Left colon (tissue), 2 donors: ENCODE measurements at regions not wholly inside any gene's neighbourhood (a gene's known extent, or its start where the extent isn't known, plus 50 kb on each side); places are given as distances from the start of the nearest gene placed in this dataset.
"Not testable (repeated sequence)": the region's sequence is repeated elsewhere in the genome, so short reads cannot be mapped to it uniquely, and the experiment has no call there.

ENCODE experiments used
- ATAC-seq: fragments of 200-7000 bp; cut with Tn5 transposase; one replicate; pipeline ENCODE4 v1.9.1; 2020; ENCODE audit warnings: mild to moderate bottlenecking, moderate library complexity
- DNase-seq, 2 donors: peaks; one replicate each; pipeline ENCODE4 v3.0.0-alpha.2; 2020
- intact Hi-C, 2 donors: fragments of 100-400 bp; cut with DNase I in 1 of 2; cut with micrococcal nuclease in 1 of 2; formaldehyde crosslinking; loops; one replicate each; pipeline versions ENCODE4 v1.11.2 to v1.14.0; 2022; cut with DNase I, micrococcal nuclease
- donor health status: DM: no; HTN: no; CAD: no.
- donor health status: DM: yes; HTN: yes; CAD: no.

DNA sequence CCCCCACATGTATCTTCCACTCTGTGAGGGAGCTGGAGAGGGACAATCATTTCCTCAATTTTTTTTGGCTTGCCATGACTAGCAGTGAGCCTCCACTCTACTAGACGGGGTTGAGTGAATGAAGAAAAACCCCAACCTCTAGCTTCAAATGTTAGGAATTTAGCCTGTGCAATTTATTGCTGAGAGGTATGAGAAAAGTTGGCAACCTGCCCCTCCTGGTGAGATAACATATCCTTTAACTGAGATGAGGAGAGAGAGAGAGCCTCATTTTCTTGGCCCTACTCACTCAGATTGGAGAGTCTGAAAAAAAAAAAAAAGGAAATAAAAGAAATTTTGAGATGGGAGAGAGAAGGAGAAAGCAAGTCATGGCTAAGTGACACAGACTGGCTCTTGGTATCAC lies 218.2 kb upstream of the CARD18 start:
- DNase-seq, result no peak
- intact Hi-C loops, result no loop called here
- no peak for ATAC-seq

DNA sequence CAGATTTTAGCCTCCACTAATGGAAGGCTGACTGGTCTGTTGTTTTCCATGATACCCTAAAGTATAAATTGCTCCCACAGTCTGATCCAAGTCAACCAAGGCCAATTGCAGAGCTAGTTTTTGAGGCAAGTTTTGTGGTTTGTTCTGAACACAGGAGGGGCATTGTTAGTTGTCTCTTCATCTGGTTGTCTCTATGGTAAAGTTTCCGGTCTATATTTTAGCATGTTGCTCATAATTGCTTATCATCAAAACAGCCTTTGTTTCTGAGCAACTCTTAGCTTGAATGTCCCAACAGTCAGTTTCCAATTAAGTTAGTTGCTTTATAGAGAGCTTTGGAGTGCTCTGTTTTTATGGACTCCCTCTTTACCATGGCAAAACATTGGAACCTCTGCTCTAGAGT lies 217.6 kb upstream of the CARD18 start:
- DNase-seq (no peak), ATAC-seq (no peak)
- intact Hi-C loops, result no loop called here

DNA sequence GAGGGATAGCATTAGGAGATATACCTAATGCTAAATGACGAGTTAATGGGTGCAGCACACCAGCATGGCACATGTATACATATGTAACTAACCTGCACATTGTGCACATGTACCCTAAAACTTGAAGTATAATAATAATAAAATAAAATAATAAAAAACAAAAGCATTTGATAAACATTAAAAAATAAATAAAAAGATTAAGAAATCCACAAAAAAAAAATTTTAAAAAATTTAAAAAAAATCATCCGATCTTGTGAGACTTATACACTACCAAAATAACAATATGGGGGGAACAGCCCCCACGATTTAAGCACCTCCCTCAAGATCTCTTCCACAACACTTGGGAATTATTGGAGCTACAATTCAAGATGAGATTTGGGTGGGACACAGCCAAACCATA lies 210.3 kb upstream of the CARD18 start:
- DNase-seq, intact Hi-C loops, ATAC-seq: not testable (repeated sequence)

DNA sequence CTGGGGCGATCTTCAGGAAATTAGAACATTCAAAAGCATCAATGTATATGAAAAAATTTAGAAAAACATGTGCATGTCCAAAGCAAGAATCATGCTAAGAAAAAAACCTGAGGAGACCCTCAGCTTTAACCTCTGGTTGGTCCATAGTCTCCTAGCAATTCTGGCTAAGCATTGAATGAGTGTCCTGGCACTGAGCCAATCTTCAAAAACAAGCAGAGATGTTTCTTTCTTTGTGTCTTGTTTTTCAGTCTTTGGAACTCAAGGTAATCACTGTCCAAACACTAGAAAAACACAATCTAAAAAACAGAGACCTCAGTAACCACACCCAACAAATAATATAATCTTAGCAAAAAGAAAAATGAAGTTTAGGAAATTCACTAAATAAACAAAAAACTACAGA lies 205.4 kb upstream of the CARD18 start:
- ATAC-seq (no peak), DNase-seq (no peak)
- intact Hi-C loops, result no loop called here

DNA sequence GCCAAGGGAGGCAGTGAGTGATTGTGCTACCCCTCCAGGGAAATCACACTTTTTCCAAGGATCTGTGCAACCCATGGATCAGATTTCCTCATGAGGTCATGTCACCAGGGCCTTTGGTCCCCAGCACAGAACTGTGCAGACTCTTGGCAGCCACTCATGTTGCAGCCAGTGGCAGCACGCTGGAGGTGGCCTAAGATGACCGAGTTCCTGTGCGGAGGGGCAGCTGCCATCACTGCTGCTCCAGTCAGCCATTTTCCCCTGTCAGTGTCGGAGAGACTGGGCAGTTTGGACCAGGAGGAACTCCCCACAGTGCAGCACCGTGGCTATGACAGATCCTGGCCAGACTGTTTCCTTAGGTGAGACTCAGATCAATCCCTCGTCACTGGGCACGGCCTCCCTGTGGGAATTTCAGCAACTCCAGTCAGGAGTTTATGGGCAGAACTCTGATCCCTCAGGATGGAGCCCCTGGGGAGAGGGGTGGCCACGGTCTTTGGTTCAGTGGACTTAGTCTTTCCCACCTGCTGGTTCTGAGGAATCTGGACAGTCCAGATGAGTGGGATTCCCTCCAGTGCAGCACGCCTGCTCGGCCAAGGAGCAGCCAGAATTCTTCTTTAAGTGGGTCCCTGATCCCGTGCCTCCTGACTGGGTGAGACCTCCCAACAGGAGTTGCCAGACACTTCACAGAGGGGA lies 194.6 kb upstream of the CARD18 start:
- intact Hi-C loops, result no loop called here
- ATAC-seq (no peak), DNase-seq (no peak)

DNA sequence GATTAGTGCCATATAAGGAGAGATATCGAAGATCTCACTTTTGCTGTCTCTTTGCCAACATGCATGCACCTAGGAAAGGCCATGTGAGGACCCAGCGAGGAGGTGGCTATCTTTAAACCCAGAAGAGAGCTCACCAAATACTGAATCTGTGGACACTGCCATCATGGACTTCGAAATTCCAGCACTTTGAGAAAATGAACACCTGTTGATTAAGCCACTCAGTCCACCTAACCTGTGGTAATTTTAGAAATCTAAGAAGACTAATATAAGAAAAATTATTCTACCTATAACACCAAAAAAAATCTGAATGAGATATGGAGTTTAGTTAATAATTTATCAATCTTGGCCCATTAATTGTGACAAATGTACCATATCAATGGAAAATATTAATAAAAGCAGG lies 193.6 kb upstream of the CARD18 start:
- intact Hi-C loops, result no loop called here
- no peak for DNase-seq
- no peak for ATAC-seq

DNA sequence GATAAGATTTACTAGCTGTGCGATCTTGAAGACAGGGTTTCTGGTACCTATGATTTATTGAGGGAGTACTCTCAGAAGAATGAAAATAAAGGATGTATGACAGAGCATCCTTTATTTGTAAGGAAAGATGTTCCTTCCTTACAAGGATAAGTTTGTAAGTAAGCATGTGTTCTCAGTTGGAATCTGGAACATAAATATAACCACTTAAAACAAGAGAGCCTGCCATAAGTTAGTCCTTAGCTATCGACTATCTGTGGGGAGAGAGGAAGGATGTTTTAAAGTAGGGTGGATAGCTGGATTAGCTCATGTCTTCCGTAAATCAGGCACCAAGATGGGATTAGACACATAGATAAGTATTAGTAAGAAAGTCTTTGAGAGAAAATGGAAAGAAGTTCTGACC lies 192.6 kb upstream of the CARD18 start:
- intact Hi-C loops, result no loop called here
- DNase-seq (no peak), ATAC-seq (no peak)

DNA sequence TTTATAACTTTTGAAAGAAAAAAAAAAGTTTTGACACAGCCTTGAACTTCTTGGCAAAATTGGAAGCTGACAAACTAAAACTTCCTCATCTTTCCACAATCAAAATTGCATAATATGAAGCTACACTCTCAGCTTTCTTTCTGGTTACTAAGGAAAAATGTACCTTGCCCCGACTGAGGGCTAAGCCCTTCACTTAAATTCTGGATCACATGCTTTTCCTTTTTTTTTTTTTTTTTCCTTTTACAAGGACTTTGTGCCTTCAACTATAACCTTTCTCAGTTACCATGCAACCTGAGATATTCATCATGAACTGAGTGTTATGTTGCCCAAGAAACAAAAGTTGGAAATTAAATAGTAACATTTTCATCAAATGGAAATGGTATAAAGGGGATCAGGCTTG lies 188.5 kb upstream of the CARD18 start:
- peak; percentile 39 for ATAC-seq
- intact Hi-C loops, result no loop called here
- no peak for DNase-seq

DNA sequence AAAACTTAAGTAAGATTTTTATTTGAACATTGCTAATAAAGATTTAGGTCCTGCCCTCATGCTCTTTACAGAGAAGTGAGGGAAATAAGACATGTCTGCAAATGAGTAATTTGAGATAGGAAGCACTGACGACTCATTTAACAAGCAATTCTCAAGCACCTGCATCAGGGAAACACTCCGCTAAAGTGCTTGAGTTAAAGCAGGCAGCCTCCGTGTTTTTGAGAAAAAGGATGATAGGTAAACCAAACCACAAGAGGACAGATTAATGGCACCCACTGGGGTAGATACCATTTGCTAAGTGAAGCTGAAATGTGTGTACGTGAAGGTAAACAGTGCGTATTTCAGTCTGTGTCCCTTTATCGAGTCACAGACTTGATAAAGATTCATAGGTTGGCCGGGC lies 184.6 kb upstream of the CARD18 start:
- intact Hi-C loops, result no loop called here
- DNase-seq, result no peak
- ATAC-seq, result no peak

DNA sequence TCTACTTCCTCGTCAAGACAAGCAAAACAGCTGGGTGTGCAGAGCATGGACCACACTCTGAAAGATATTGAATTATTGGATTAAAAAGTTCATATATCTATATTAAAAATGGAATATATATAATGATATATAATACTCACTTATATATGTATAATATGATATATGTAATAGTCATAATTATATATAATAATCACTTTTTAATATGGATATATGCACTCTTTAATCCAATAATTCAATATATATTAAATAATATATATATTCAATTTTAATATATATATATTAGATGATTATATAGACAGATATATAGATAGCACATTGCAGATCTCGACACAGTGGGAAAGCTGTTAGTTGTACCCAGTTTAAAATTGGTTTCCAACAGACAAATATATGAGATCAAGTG lies 182.1 kb upstream of the CARD18 start:
- DNase-seq (no peak), ATAC-seq (no peak)
- intact Hi-C loops, result no loop called here

DNA sequence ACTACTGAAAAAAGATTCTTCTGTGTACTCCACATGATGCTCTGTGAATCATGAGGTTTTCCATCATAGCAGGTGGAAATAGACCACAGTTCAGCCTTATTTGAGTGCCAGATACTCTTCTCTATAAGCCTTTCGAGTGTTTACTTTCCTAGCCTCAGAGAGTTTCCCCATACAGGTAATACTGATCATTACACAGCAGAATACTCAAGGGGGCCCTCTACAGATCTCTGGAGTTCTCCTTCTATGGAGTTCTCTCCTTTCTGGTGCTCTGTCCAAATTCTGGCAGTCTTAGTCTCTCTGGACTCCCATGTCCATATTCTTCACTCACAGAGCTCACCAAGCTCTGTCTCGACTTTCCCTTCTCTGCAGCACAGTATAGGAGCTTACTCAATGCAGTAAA lies 175.7 kb upstream of the CARD18 start:
- DNase-seq, result no peak
- intact Hi-C loops, result no loop called here
- ATAC-seq, result no peak

DNA sequence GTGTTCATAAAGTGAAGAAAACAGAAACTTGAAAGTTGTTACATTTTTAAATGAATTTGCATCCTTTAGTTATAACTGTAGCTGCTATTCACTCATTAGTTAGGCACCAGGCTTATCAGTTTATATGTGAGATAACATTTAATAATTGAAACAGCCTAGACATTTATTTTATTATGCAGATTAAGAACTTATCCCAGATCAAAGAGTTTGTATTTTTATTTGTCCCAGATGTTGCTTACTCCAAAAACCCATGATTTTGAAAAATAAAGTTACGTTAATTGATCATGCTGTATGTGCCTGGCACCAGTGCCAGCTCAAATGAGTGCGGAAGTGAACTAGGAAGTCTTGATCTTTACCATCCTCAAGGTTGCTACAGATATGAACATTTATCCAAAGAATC lies 172.7 kb upstream of the CARD18 start:
- DNase-seq (no peak), ATAC-seq (no peak)
- intact Hi-C loops, result no loop called here

DNA sequence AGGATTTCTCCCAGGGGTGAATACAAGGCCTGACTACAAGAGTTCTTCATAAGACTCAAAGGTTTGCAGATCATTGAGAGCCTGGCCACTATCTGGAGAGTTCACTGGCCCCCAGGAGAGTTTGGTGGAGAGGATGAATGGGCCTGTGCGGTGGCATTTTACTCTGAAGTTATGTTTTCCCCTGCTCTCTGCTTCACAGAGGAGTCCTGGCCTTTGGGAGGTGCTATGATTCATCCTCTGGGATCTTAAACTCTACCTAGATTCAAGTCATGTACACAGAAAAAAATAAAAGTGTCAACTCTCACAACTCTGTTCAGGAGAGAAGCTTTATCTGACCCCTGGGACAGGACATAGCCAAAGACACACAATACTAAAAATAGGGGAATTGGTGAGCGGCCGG lies 159.1 kb upstream of the CARD18 start:
- ATAC-seq, result no peak
- intact Hi-C loops, result no loop called here
- DNase-seq, result no peak

DNA sequence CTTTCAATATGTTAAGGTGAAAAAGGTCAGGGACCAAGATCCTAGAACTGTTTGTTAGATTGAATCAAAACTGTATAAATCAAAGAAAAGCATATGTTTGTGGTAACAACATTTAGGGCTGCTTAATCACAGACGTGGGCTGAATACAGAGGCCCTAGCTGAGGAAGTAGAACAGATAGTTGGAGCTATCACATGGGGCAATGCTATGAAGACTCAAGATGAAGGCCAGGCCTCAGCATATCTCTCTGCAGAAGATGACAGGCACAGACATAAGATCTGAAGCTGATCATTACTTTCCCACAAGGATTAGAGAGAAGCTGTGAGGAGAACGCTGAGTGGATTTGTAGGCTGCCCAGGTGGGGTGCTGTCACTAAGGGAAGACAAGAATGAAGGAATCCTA lies 158.6 kb upstream of the CARD18 start:
- DNase-seq, result no peak
- intact Hi-C loops, result no loop called here

DNA sequence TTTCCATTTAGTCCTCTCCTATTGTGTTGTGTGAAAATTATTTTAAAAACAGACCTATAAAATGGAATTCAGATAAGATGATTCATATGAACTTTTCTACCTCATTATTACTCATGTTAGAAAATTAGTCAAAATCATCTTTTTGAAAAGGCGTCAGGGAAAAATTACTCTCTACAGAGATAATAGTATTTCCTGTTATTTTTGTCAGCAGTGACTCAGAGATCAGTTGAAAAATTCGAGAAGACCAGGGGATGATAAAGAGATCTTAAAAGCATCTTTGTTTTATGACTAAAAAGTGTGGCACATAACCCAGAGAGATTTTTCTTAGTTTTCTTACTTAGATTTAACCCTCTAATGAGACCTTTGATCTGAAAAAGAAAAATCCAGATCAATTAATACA lies 157.9 kb upstream of the CARD18 start:
- intact Hi-C loops, result no loop called here
- no peak for DNase-seq
- ATAC-seq, result no peak

More for the DNA sequence above, 158.6 kb upstream of the CARD18 start:
- ATAC-seq, result no peak

DNA sequence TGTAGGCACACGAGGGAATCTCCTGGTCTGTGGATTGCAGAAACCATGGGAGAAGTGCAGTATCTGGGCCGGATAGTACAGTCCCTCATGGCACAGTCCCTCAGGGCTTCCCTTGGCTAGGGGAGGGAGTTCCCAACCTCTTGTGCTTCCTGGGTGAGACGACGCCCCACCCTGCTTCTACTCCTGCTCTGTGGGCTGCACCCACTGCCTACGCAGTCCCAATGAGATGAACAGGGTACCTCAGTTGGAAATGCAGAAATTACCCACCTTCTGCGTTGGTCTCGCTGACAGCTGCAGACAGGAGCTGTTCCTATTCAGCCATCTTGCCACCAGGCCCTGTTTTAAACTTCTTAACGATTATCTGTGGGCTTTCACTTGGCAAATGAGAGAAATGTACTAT lies 157.2 kb upstream of the CARD18 start:
- intact Hi-C loops, result no loop called here
- no peak for DNase-seq
- no peak for ATAC-seq

DNA sequence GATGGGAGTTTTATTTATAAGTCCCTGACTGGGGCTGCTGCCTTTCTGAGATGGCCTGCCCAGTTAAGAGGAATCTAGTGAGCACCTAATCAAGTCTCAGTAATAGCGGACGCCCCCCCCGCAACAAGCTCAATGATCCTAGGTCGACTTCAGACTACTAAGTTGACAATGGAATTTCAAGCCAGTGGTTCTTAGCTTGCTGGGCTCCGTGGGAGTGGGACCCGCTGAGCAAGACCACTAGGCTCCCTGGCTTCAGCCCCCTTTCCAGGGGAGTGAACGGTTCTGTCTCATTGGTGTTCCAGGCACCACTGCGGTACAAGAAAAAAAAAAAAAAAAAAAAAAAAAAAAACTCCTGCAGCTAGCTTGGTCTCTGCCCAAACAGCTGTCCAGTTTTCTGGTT lies 156.8 kb upstream of the CARD18 start:
- DNase-seq, result no peak
- intact Hi-C loops, result no loop called here
- ATAC-seq, result no peak

DNA sequence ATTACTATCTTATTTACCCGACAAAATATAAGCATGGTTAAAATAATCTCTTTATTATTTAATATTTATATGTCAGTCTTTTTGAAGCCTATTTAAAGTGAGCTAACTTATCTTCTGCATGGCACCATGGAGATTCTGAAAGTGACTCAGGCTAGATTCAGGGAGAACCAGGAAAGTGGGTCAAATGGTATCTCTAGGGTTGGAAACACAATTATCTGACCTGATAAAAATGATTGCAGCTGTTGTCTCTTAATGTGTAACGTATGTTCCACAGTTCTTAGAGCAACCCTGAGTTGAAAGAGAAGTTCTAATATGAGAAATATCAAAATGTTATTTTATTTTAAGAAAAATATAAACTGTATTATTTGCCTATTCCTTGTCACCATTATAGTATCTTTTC lies 143.1 kb upstream of the CARD18 start:
- no peak for ATAC-seq
- DNase-seq, result no peak
- intact Hi-C loops, result no loop called here

DNA sequence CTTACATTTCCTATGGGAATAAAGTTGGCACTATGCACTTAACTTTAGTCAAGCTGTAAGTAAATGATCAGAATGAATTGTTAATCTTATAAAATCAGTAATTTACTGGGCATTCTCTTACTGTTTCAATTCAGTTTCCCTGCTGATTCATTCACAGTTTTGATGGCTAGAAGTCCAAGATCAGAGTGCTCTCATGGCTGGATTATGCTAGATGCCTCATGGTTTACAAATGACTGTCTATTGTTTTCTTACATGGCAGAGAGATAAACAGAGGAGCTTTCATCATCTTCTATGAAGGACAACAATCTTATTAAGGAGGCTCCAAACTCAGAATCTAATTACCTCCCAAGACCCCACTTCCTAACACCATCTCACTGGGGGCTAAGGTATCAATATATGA lies 135.1 kb upstream of the CARD18 start:
- DNase-seq (no peak), ATAC-seq (no peak)
- intact Hi-C loops, result no loop called here

DNA sequence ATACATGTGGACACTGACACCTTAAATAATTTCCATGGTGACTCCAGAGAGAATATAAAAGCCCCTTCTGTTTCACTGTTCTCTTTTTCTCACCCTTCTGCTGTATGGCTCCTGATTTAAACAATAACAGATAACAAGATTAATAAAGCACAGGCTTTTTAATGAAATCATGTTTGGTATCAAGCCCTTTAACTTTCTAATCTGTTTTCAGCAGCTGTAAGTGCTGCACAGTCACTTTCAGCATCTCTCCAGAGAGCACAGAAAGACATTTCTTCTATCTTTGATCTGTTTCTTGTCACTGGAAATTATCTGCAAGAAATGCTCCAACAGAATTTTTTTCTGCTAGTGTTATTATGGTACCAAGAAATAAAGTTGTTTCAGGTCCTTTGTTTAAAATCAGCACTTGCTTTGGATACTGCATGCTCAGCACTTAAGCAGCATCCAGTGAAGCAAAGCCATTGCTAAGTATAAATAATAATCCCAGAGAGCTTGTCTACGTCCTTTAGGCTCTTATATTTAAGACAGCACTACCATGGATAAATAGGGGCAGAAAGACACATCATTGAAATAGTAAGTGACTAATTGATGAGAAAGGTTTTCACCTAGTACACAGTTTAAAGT lies 134.2 kb upstream of the CARD18 start:
- intact Hi-C loops, result no loop called here
- no peak for ATAC-seq
- DNase-seq, result no peak

DNA sequence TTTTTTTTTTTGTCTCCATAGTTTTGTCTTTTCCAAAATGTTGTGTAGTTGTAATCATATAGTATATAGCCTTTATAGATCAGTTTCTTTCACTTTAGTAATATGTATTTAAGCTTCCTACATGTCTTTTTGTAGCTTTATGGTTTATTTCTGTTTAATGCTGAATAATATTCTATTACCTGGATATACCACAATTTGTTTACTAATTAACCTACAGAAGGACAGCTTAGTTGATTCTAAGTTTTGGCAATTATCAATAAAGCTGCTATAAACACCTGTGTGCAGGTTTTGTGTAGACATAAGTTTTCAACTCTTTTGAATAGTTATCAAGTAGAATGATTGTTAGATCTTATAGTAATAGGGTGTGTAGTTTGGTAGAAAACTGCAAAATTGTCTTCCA lies 130.3 kb upstream of the CARD18 start:
- intact Hi-C loops, result no loop called here
- no peak for DNase-seq
- ATAC-seq, result no peak
